ENCODE measurements at regions not wholly inside any gene's neighbourhood (a gene's known extent, or its start where the extent isn't known, plus 50 kb on each side); places are given as distances from the start of the nearest gene placed in this dataset.

GRCh38 chr13:73399347-73400216 is 340.8 kb downstream of the KLF5 start:
- WGBS, 3 donors, result 79 to 85% (median 82%) methylated on average over 10 of the region's 10 CpGs
- H3K27ac ChIP-seq, result no peak overlapping the region
- H3K4me3 ChIP-seq, result no peak overlapping the region
- intact Hi-C loops (cut with DNase I), result no loop called here
- no peaks in the 10 kb centered on the region for H3K27me3 ChIP-seq
- no peak for DNase-seq
- TF ChIP-seq CTCF (IDR thresholded peaks at IDR 0.05), result no peak
- no peak for TF ChIP-seq EP300 (IDR thresholded peaks at IDR 0.05)
- no peak for TF ChIP-seq POLR2A (IDR thresholded peaks at IDR 0.05)
- no peaks in the 10 kb centered on the region for H3K4me1 ChIP-seq (ENCODE audit: insufficient read depth)
- H3K36me3 ChIP-seq, result no peaks in the 10 kb centered on the region
- H3K9me3 ChIP-seq, result no peaks in the 10 kb centered on the region

GRCh38 chr13:73397496-73398305 is 338.9 kb downstream of the KLF5 start:
- Histone ChIP-seq H3K9me3 (no peaks in the 10 kb centered on the region), H3K4me1 (ENCODE audit: insufficient read depth) (no peaks in the 10 kb centered on the region), H3K27ac (no peak overlapping the region), H3K36me3 (no peaks in the 10 kb centered on the region), H3K4me3 (no peak overlapping the region), H3K27me3 (no peaks in the 10 kb centered on the region)
- DNase-seq, result no peak
- TF ChIP-seq POLR2A (IDR thresholded peaks at IDR 0.05), result no peak
- no peak for TF ChIP-seq CTCF (IDR thresholded peaks at IDR 0.05)
- no peak for TF ChIP-seq EP300 (IDR thresholded peaks at IDR 0.05)
- intact Hi-C loops (cut with DNase I), result no loop called here
- 66 to 83% (median 69%) methylated on average over 8 of the region's 8 CpGs for WGBS, 3 donors

GRCh38 chr13:73394066-73394465 is 335.3 kb downstream of the KLF5 start:
- Histone ChIP-seq H3K36me3 (no peaks in the 10 kb centered on the region), H3K27me3 (no peaks in the 10 kb centered on the region), H3K27ac (no peak overlapping the region), H3K4me3 (no peak overlapping the region), H3K4me1 (ENCODE audit: insufficient read depth) (no peaks in the 10 kb centered on the region), H3K9me3 (no peaks in the 10 kb centered on the region)
- DNase-seq, result no peak
- intact Hi-C loops (cut with DNase I), result no loop called here
- TF ChIP-seq EP300 (IDR thresholded peaks at IDR 0.05) (no peak), POLR2A (IDR thresholded peaks at IDR 0.05) (no peak)

- no peaks in the 10 kb centered on the region for H3K4me1 ChIP-seq (ENCODE audit: insufficient read depth)
- 87 to 93% (median 92%) methylated on average over 2 of the region's 2 CpGs for WGBS, 3 donors
- H3K27me3 ChIP-seq, result no peaks in the 10 kb centered on the region
- H3K4me3 ChIP-seq, result no peak overlapping the region
- no peaks in the 10 kb centered on the region for H3K9me3 ChIP-seq
- no peak for TF ChIP-seq EP300 (IDR thresholded peaks at IDR 0.05)
- TF ChIP-seq CTCF (IDR thresholded peaks at IDR 0.05), result no peak
- DNase-seq, result no peak
- no peaks in the 10 kb centered on the region for H3K36me3 ChIP-seq
- no peak overlapping the region for H3K27ac ChIP-seq
- intact Hi-C loops (cut with DNase I), result no loop called here
Measured at GRCh38 chr13:73390100-73390499, 331.3 kb downstream of the KLF5 start.

- H3K4me3 ChIP-seq, result no peak overlapping the region
- no peak for DNase-seq
- H3K27ac ChIP-seq, result no peak overlapping the region
- TF ChIP-seq EP300 (IDR thresholded peaks at IDR 0.05) (no peak), POLR2A (IDR thresholded peaks at IDR 0.05) (no peak), CTCF (IDR thresholded peaks at IDR 0.05) (no peak)
- H3K4me1 ChIP-seq (ENCODE audit: insufficient read depth), result no peaks in the 10 kb centered on the region
- H3K9me3 ChIP-seq, result no peaks in the 10 kb centered on the region
- no peaks in the 10 kb centered on the region for H3K36me3 ChIP-seq
- H3K27me3 ChIP-seq, result no peaks in the 10 kb centered on the region
- intact Hi-C loops (cut with DNase I), result no loop called here
Measured at GRCh38 chr13:73388586-73388985, 329.8 kb downstream of the KLF5 start.

All from ovary (tissue), 7 donors.